SU-DHL-6 (cell line): ENCODE measurements at regions not wholly inside any gene's neighbourhood (a gene's known extent, or its start where the extent isn't known, plus 50 kb on each side); places are given as distances from the start of the nearest gene placed in this dataset.

Experiments used
- CTCF ChIP-seq: fragments of 200-600 bp; sonication (generic); IDR thresholded peaks from one replicate; pipeline ENCODE4 v1.5.1; 2017; ENCODE audit warnings: antibody characterized with exemption, mild to moderate bottlenecking, low read length, moderate library complexity; ENCODE audit not compliant: insufficient read depth, poor library complexity, severe bottlenecking
- EZH2phosphoT487 ChIP-seq: fragments of 200-600 bp; sonication (generic), shearing (Covaris generic); conservative IDR thresholded peaks from 2 replicates; pipeline ENCODE4 v1.6.1; 2018; ENCODE audit warnings: mild to moderate bottlenecking, antibody characterized with exemption, low read length, moderate library complexity, mixed read lengths

DNA sequence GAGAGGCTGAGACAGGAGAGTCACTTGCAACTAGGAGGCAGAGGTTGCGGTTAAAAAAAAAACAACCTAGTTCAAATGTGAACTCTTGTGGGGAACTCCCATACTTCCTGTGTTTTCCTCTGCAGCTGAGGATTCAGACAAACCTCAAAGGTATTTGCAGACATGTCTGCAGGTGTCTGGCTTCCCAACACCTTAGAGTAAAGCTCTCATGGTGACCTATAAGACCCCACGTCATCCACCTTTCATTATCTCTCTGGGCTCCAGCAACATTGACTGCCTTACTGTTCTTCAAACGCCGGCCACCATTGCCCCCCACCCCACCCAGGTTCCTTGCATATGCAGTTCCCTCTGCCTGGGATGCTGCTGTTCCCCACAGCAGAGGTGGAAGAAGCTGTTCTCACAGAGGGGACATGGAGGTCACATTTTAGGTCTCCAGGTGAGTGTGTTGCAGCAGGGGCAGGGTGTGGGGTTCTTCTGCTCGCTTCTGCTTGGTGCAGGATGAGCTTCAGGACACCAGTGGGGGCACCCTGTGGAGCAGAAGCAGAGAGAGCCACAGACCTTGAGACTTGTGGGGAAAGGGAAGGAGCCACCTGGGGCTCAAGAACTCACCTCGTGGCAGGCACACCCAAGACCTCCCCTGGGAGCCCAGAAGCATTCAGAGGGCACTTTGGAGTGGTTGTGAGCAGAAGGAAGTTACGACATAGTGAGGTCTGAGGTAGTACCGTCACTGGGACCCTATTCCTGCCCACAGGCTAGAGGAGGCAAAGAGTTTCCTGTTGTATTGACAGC lies 203.2 kb downstream of the CSNK2A3 start:
- TF ChIP-seq CTCF (no peak), EZH2phosphoT487 (no peak)
